ENCODE measurements at regions not wholly inside any gene's neighbourhood (a gene's known extent, or its start where the extent isn't known, plus 50 kb on each side); places are given as distances from the start of the nearest gene placed in this dataset.

- DNase-seq (ENCODE audit: extremely low read depth, low read depth, low spot score): no peak
These were observed 270.6 kb downstream of the PBX3 start for GRCh38 chr9:126017758-126018157.

GRCh38 chr9:126020836-126021235 is 273.7 kb downstream of the PBX3 start:
- no peak for DNase-seq (ENCODE audit: extremely low read depth, low read depth, low spot score)

GRCh38 chr9:126023962-126024361 is 276.8 kb downstream of the PBX3 start:
- DNase-seq (ENCODE audit: extremely low read depth, low read depth, low spot score): no peak

- no peak for DNase-seq (ENCODE audit: extremely low read depth, low read depth, low spot score)
These were observed 277.5 kb downstream of the PBX3 start for GRCh38 chr9:126024581-126025230.

GRCh38 chr9:126025991-126026390 is 278.8 kb downstream of the PBX3 start:
- no peak for DNase-seq (ENCODE audit: extremely low read depth, low read depth, low spot score)

- no peak for DNase-seq (ENCODE audit: extremely low read depth, low read depth, low spot score)
These were observed 280.4 kb downstream of the PBX3 start for GRCh38 chr9:126027566-126027965.

GRCh38 chr9:126028746-126029145 is 281.6 kb downstream of the PBX3 start:
- no peak for DNase-seq (ENCODE audit: extremely low read depth, low read depth, low spot score)

- DNase-seq (ENCODE audit: extremely low read depth, low read depth, low spot score): no peak
These were observed 283.5 kb downstream of the PBX3 start for GRCh38 chr9:126030716-126031115.

- DNase-seq (ENCODE audit: extremely low read depth, low read depth, low spot score): no peak
These were observed 283.9 kb downstream of the PBX3 start for GRCh38 chr9:126031116-126031515.

- DNase-seq (ENCODE audit: extremely low read depth, low read depth, low spot score): no peak
These were observed 285.0 kb downstream of the PBX3 start for GRCh38 chr9:126032135-126032534.

GRCh38 chr9:126033318-126033717 is 286.1 kb downstream of the PBX3 start:
- DNase-seq (ENCODE audit: extremely low read depth, low read depth, low spot score): no peak

GRCh38 chr9:126033956-126034355 is 286.8 kb downstream of the PBX3 start:
- DNase-seq (ENCODE audit: extremely low read depth, low read depth, low spot score): no peak

- DNase-seq (ENCODE audit: extremely low read depth, low read depth, low spot score): no peak
These were observed 289.7 kb downstream of the PBX3 start for GRCh38 chr9:126036881-126037291.

- no peak for DNase-seq (ENCODE audit: extremely low read depth, low read depth, low spot score)
These were observed 287.8 kb upstream of the MVB12B start for GRCh38 chr9:126038790-126039189.

GRCh38 chr9:126043681-126044080 is 282.9 kb upstream of the MVB12B start:
- no peak for DNase-seq (ENCODE audit: extremely low read depth, low read depth, low spot score)

- no peak for DNase-seq (ENCODE audit: extremely low read depth, low read depth, low spot score)
These were observed 277.5 kb upstream of the MVB12B start for GRCh38 chr9:126049088-126049487.

GRCh38 chr9:126049896-126050604 is 276.6 kb upstream of the MVB12B start:
- no peak for DNase-seq (ENCODE audit: extremely low read depth, low read depth, low spot score)

- no peak for DNase-seq (ENCODE audit: extremely low read depth, low read depth, low spot score)
These were observed 276.0 kb upstream of the MVB12B start for GRCh38 chr9:126050605-126050990.

- DNase-seq (ENCODE audit: extremely low read depth, low read depth, low spot score): no peak
These were observed 275.0 kb upstream of the MVB12B start for GRCh38 chr9:126051446-126052130.

GRCh38 chr9:126052791-126053190 is 273.8 kb upstream of the MVB12B start:
- no peak for DNase-seq (ENCODE audit: extremely low read depth, low read depth, low spot score)

GRCh38 chr9:126053913-126054312 is 272.7 kb upstream of the MVB12B start:
- no peak for DNase-seq (ENCODE audit: extremely low read depth, low read depth, low spot score)

- no peak for DNase-seq (ENCODE audit: extremely low read depth, low read depth, low spot score)
These were observed 271.1 kb upstream of the MVB12B start for GRCh38 chr9:126055381-126055985.
